GM10248 (cell line): ENCODE measurements at regions not wholly inside any gene's neighbourhood (a gene's known extent, or its start where the extent isn't known, plus 50 kb on each side); places are given as distances from the start of the nearest gene placed in this dataset.

Source experiments
- CTCF ChIA-PET: fragments of 300-600 bp; sonication (Branson Sonifier 250); formaldehyde crosslinking; extraction: SDS; loops from one replicate; lab custom pipeline; 2021; ENCODE audit warnings: antibody characterized with exemption; lab: Yijun Ruan, JAX
- POLR2A ChIA-PET: fragments of 350-650 bp; sonication (Branson Sonifier 250); formaldehyde crosslinking; extraction: SDS; loops from one replicate; lab custom pipeline; 2020; ENCODE audit warnings: antibody characterized with exemption; lab: Yijun Ruan, JAX
- DNase-seq: peaks from one replicate; pipeline ENCODE4 v3.0.0; 2012; ENCODE audit errors: extremely low spot score
- TF ChIP-seq, protein P1 (sequence below): IDR thresholded peaks from 2 replicates; pipeline ENCODE4 v1.5.1; 2012; ENCODE audit warnings: mild to moderate bottlenecking, low read depth; ENCODE audit errors: extremely low read depth, missing control alignments, control extremely low read depth

DNA sequence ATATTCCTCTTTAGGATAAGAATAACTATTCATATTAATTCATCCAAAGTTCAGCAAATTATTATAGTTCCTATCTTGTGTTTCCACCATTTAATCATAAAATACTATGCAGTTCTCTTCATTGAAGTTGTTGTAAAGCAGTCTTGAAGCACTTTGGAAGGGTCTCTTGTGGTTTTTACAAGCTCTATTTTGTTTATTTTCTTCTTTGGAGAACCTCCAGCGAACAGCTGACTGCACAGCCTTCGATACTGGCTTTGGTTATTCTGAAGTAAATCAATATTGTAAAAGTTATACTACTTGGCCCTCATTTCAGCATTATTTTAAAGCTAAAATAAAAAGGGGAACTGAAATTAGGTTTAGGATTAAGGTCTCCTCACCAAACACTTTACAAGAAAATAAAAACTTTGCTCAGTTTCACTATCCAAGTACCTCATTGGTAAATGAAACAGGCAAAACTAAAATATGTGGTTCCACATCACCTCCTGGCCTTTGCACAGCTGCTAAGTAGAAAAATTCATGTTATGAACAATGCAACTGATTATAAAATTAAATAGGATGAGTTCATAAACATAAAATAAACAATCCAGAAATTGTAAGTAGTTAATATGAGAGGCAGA lies 1629.2 kb upstream of the ADGRL3 start:
- CTCF ChIA-PET, result interaction anchor here (1.1 kb wide), 1 partner anchor 37 kb away, joined by 3 read pairs; no protein-coding TSS in a partner anchor
- TF ChIP-seq, protein P1, sequence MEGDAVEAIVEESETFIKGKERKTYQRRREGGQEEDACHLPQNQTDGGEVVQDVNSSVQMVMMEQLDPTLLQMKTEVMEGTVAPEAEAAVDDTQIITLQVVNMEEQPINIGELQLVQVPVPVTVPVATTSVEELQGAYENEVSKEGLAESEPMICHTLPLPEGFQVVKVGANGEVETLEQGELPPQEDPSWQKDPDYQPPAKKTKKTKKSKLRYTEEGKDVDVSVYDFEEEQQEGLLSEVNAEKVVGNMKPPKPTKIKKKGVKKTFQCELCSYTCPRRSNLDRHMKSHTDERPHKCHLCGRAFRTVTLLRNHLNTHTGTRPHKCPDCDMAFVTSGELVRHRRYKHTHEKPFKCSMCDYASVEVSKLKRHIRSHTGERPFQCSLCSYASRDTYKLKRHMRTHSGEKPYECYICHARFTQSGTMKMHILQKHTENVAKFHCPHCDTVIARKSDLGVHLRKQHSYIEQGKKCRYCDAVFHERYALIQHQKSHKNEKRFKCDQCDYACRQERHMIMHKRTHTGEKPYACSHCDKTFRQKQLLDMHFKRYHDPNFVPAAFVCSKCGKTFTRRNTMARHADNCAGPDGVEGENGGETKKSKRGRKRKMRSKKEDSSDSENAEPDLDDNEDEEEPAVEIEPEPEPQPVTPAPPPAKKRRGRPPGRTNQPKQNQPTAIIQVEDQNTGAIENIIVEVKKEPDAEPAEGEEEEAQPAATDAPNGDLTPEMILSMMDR, result no peak
- no peak for DNase-seq
- POLR2A ChIA-PET, result no interaction called here

DNA sequence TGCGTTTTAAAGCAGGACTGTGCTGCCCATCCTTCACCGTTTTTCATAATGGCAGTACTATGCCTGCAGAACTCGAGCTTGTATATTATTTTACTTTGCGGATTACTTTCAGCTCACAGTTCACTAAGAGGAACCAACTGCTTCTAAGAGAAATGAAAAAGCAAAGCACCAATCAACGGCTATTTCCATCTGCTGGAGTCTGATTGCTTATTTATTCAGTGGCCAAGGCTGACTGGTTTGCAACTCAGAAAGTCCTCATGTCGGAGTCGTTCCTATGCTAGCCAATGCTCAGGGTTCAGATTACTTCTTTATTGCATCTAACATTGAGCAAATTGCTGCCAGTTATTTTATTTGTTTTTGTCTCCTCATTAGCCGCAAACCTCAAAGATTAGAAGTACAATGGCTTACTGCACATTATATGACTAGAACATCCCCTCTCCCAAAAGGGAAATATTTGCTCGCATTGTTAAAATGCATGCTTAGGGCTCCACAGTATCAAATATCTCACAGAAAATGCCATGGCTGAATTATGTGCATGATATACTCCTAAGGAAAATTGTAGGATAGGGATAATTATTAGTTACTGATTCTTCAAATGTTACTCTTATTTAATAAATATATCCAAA lies 1628.2 kb upstream of the ADGRL3 start:
- ChIA-PET CTCF (interaction anchor here (1.1 kb wide), 1 partner anchor 37 kb away, joined by 3 read pairs; no protein-coding TSS in a partner anchor), POLR2A (no interaction called here)
- TF ChIP-seq, protein P1, result no peak
- no peak for DNase-seq

DNA sequence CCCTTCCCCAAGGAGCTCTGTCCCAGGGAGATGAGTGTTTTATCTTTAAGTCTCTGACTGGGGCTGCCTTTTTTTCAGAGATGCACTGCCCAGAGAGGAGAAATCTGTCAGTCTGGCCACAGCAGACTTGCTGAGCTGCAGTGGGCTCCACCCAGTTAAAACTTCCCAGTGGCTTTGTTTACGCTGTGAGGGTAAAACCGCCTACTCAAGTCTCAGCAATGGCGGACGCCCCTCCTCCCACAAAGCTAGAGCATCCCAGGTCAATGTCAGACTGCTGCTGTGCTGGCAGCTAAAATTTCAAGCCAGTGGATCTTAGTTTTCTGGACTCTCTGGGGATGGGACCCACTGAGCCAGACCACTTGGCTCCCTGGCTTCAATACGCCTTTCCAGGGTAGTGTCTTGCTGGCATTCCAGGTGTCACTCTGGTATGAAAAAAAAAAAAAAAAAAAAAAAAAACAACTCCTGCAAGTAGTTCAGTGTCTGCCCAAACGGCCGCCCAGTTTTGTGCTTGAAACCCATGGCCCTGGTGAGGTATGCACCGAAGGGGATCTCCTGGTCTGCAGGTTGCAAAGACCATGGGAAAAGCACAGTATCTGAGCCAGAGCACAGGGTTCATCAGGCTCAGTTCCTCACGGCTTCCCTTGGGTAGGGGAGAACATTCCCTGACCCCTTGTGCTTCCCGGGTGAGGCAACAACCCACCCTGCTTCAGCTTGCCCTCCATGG lies 1616.1 kb upstream of the ADGRL3 start:
- CTCF ChIA-PET, result no interaction called here
- TF ChIP-seq, protein P1, result no peak
- POLR2A ChIA-PET, result no interaction called here
- no peak for DNase-seq

GRCh38 chr4:59597536-59598329 lies 1602.4 kb upstream of the ADGRL3 start:
- ChIA-PET POLR2A (no interaction called here), CTCF (interaction anchor here (1.7 to 1.9 kb wide), 2 partner anchors 9 to 14 kb away, joined by 4 read pairs; no protein-coding TSS in a partner anchor)
- TF ChIP-seq, protein P1, result no peak
- DNase-seq, result no peak

DNA sequence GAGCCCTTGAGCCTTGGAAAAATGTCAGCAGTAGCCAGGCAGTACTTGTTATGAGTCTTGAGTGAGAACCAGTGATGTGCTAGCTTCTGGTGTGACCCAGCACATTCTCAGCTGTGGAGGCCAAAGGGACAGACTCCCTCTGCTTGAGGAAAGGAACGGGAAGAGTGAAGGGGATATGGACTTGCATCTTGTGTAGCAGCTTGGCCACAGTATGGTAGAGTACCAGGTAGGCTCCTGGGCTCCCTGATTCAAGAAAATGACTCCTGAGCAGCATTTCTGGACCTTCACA lies 1601.9 kb upstream of the ADGRL3 start:
- POLR2A ChIA-PET, result no interaction called here
- TF ChIP-seq, protein P1, result no peak
- DNase-seq, result no peak
- CTCF ChIA-PET, result interaction anchor here (0.6 to 1.9 kb wide), 3 partner anchors 8 to 18 kb away, joined by 3 to 4 read pairs (median 4); no protein-coding TSS in a partner anchor

DNA sequence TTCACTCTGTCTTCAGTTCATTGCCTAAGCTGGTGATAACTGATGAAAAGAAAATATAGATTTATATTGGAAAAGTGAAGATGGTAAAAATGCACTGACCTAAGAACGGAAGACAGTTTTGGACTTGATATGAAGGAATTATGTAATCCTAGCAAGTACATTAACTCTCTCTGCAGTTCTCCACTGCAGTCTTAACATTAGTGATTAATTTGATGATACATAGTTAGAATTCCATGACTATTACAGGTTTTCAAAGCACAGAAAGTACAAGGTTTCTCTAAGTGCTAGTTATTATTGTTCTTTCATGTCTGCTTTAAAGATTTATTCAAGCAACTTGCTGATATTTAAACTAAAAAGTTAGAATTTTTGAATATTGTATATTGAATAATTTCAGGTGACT lies 1591.7 kb upstream of the ADGRL3 start:
- ChIA-PET CTCF (no interaction called here), POLR2A (no interaction called here)
- no peak for DNase-seq
- TF ChIP-seq, protein P1, result no peak
